NCI-H460 (cell line): ENCODE measurements at regions not wholly inside any gene's neighbourhood (a gene's known extent, or its start where the extent isn't known, plus 50 kb on each side); places are given as distances from the start of the nearest gene placed in this dataset.

Source experiments
- DNase-seq: peaks from one replicate; pipeline ENCODE4 v3.0.0-alpha.2; 2016; ENCODE audit warnings: low read depth; ENCODE audit errors: extremely low read depth

DNA sequence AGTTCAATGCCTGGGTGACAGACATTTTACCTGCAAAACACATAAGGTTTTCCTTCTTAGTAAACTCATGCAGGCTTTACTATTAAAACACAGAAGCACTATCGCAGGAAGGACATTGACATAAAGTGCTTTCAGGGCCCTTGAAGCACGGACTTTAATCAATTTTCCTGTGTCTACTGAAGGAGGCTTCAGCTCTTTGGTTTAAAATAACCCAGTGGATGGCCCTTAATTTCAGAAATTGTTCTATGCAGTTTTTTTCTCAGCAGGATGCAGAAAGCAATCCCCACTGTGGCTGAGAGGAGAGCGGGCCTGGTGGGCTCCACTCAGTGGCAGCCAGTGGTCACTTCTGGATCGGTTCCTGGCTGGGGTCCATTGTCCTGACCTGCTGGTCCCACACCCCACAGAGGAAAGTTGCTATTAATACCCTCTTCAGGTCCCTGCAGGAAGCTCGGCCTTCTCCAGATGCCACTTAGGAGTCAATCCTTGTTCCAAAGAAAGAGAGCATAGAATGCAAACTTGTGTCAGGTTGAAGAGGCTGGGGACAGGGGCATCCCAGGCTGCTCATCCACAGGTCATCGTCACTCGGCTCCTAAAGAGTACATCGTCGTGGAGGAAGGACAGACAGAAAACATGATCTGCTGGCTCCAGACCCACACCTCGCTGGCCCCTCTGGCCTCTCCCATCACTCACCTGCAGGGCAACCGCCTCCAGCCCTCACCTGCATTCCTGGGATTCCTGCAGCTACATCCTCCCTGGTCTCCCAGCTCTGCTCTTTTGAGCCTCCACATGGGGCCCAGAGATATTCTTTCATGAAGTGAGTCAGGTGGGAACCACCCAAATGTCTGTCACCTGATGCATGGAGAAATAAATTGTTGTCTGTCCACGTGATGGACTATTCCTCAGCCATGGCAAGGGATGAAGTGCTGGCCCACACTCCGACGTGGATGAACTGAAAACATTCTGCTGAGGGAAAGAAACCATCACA is 153.1 kb downstream of the PSMG1 start:
- DNase-seq: no peak

DNA sequence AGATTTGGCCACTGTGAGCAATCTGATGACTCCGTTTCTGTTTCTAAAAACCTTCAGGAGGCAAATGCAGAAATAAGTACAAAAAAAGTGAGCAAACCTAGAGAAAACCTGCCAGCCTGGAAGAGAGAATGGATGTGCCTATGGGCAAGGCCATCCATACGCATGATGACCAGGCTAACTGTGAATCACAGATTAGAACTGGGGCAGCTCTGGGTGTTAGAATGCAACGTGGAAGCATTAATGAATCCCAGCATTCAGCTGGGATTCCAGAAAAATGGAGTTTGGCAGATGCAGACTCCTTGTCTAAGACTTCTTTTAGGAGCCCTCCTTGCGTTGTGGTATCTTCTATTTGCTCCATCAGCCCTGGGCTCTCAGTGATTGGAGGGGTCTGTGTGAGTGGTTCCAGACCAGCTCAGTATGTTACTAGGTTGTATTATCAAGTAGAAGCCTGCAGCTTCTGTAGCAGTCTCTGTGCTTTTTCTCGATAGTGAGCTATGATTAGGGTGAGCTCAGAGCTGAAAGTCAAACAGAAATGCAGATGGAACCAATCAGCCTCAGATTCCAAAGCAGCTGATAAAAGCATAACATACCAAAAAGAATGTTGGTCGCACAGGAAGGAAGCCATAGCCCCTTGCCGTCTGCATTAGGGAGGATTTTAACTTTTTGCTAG is 154.0 kb downstream of the PSMG1 start:
- DNase-seq: no peak

DNA sequence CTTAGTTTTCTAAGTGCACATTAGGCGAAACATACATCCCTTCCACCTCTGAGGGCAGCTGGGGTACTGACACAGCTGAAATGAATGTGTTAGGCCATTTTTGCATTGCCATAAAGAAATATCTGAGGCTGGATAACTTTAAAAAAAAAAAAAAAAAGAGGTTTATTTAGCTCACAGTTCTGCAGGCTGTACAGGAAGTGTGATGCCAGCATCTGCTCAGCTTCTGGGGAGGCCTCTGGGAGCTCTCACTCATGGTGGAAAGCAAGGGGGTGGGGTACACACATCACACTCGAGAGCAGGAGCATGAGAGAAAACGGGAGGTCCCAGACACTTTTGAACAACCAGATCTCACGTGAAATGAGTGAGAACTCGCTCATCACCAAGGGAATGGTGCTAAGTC is 158.1 kb downstream of the PSMG1 start:
- DNase-seq: no peak

- no peak for DNase-seq
Measured at GRCh38 chr21:39024538-39024937, 158.7 kb downstream of the PSMG1 start.

- DNase-seq: no peak
Measured at GRCh38 chr21:39022863-39023693, 160.2 kb downstream of the PSMG1 start.

DNA sequence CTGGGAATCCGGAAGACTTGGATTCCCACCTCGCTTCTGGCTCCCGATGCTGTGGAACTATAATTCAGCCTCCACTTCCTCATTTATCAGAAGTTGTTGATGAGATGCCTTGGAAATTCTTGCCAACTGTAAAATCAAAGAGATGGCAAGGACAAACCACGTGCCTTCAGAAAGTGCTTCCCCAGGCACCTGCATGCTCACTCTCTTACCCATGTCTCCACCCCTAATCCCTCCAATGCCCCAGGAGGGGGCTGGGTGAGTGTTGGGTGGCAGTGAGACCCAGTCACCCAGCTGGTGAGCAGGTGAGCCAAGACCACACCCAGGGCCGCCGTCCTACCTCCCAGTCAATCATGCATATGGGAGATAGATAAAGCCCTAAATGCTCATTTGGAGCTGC is 160.8 kb downstream of the PSMG1 start:
- DNase-seq: no peak

DNA sequence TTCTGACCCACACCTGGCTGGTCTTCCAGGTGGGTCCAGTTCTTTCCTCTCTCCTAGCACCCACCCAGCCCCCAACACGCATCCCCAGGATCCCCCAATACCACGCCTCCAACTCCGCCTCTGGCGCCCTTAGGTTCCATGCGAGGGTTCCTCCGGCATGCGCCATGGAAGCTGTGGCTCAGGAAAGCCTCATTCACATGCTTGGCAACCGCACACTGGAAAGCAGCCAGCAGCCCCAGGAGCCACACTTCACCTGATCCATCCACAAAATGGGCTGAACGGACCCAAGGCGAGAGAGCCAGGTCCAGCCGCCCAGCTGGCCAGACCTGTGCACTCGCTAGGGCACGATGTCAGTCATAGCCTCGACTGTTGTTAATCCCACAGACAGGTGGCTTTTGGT is 161.2 kb downstream of the PSMG1 start:
- DNase-seq: no peak

DNA sequence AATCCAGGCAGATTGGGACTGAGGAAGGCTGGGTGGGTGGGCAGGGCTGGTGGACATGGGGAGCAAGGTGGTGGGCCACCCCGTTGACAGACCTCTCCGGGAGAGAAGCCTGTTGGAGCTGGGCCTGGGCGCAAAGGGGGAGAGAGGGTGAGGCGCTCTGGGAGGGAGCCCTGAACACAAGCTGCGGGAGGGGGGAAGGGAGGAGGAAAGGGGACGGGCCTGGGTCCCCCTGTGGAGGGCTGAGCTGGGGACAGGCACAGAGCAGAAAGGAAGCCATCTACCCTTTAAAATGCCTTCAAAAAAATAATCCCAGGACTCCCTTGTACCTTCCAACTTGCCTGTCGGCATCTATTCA is 161.8 kb downstream of the PSMG1 start:
- no peak for DNase-seq

GRCh38 chr21:39020751-39021477 is 162.3 kb downstream of the PSMG1 start:
- no peak for DNase-seq

DNA sequence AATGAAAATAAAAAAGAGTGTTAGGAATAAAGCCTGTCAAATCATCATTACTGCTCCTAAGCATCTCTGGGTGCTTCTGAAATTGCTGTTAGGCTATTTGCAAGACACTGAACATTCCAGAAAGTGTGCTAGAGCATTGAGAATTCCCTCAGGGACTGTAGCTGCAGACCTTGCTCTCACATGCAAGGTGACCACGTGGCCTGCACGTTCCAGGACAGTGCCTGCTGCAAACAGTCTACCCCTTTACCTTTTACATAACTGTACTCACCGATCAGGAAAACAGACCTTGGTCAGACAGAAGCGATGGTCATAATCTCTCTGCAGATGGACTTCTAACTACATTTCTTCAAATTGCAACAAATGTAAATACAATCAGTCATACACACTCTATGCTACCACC is 164.5 kb downstream of the PSMG1 start:
- no peak for DNase-seq

DNA sequence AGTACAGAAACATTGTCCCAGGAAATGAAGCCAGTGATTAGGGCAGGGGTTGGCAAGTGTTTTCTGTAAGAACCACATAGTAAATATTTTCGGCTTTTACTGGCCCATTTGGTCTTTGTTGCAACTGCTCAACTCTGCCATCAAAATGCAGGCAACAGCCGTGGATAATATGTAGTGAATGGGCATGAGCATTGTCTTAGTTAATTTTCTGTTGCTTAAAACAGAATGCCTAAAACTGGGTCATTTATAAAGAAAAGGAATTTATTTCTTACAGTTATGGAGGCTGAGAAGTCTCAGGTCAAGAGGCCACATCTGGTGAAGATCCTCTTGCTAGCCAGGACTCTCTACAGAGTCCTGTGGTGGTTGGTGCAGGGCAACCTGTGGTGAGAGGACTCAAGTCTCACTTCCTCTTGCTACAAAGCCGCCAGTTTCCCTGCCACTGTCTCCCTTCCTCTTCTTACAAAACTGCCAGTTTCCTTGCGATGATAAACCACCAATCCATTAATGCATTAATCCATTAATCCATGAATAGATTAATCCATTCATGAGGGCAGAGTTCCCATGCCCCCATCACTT is 166.4 kb downstream of the PSMG1 start:
- no peak for DNase-seq

DNA sequence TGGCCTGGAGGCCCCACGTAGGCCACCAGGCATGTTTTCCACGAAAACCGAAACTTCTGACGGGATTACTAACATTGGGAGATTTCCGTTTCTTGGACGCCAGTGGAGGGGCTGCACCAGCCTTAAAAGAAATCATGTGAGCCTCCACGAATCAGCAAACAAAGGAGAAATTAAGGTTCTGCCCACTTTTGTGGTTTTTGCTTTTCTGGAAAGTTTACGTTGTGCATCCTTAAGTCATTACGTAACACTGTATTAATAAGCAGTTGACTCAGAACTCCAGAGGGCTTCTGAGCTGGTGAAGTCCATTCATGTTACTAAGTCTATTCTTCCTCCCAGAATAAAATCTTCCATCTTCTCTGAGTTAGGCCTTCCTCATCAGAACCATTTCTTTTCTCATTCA is 168.5 kb downstream of the PSMG1 start:
- DNase-seq: no peak

- no peak for DNase-seq
Measured at GRCh38 chr21:39012326-39013230, 170.7 kb downstream of the PSMG1 start.

GRCh38 chr21:39011911-39012310 is 171.3 kb downstream of the PSMG1 start:
- no peak for DNase-seq

GRCh38 chr21:39010629-39011404 is 172.4 kb downstream of the PSMG1 start:
- DNase-seq: no peak

DNA sequence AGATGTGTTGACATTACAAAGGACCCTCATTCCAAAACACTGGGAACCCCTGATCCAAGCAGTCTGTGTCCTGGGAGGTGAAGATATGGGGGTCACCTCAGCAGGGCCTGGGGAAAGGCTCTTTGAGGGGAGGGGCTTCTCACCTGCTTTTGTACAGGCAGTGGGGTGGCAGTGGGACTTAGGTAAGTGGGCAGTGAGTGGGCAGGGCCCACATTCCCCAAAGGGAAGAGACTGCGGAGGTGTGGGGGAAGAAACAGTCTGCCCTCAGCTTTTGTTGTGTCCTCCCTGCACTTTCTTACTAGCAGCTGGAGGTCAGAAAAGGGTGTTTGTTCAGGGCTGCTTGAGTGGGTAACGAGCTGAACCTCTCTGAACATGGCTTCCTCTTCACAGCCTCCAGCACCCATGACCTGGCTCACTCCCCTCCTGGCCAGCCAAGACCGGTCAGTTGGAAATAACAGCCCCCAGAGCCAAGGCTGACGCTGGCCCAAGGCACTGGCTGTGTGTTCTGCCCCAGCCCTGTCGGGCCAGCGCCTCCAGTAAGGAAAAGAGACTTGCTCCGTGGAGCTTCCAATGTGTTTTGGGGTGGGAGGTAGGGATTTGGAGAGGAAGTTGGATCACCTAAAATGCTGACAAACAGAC is 173.5 kb downstream of the PSMG1 start:
- DNase-seq: no peak

DNA sequence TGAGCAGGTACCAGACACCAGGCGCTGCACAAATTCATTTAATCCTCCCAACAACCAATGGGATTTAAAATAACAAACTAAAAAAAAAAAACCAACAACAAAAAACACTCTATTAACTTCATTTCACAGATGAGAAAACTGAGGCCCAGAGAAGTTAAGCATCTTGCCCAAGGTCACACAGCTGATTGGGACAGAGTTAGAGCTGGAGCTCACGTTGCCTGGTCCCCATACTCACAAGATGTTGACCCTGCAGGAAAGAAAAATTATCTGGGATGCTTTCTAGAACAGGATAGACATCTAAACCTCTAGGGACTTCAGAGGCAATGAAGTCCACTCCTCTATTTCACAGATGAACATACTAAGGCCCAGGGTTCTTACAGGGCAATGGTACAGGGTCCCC is 175.3 kb downstream of the PSMG1 start:
- no peak for DNase-seq

DNA sequence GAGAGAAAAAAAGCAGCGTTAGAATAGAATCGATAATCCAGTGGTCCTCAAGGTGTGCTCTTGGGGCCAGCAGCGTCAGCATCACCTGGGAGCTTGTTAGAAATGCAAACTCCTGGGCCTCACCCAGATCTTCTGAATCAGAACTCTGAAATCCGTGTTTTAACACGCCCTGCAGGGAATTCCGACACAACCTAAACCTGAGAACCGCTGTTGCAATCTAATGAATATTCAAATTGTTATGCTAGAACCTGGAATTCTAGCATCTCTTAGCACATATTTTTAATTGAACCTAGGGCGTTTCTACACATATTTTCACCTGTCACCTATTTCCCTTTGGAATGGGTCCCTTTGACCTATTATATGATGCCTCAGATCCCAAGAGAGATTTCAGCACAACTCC is 175.7 kb downstream of the PSMG1 start:
- DNase-seq: no peak
